GM12892 (cell line): ENCODE measurements at regions not wholly inside any gene's neighbourhood (a gene's known extent, or its start where the extent isn't known, plus 50 kb on each side); places are given as distances from the start of the nearest gene placed in this dataset.

Experiments used
- POLR2A ChIP-seq: IDR thresholded peaks from 2 replicates; pipeline ENCODE4 v1.6.1; 2011; ENCODE audit warnings: low read depth, low read length, control low read depth
- POLR2AphosphoS5 ChIP-seq: IDR thresholded peaks from 2 replicates; pipeline ENCODE4 v1.6.1; 2011; ENCODE audit warnings: low read depth, low read length, control low read depth
- TAF1 ChIP-seq: IDR thresholded peaks from 2 replicates; pipeline ENCODE4 v1.6.1; 2011; ENCODE audit warnings: low read depth, mild to moderate bottlenecking, control low read depth, low read length, borderline replicate concordance

DNA sequence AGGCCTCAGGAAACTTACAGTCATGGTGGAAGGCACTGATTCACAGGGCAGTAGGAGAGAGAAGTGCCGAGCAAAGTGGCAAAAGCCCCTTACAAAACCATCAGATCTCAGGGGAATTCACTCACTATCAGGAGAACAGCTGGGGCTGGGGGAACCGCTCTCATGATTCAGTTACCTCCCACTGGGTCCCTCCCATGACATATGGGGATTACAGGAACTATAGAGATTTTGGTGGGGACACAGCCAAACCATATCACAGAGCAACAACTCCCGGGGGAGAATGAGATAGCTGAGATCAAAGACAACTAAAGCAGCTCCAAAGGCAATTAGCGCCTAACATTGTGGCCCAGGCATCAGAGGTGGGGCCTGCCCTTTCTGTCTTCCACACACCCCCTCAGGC lies 85.4 kb upstream of the VOPP1 start:
- no peak for TF ChIP-seq POLR2A
- no peak for TF ChIP-seq TAF1
- no peak for TF ChIP-seq POLR2AphosphoS5
